Limb (tissue), 2 donors: ENCODE measurements at regions not wholly inside any gene's neighbourhood (a gene's known extent, or its start where the extent isn't known, plus 50 kb on each side); places are given as distances from the start of the nearest gene placed in this dataset.
"Not testable (repeated sequence)": the region's sequence is repeated elsewhere in the genome, so short reads cannot be mapped to it uniquely, and the experiment has no call there.

Experiments
- DNase-seq, 2 donors: peaks; one replicate each; pipeline ENCODE4 v3.0.0-alpha.2; 2016; ENCODE audit errors: extremely low spot score in 2 of 2

GRCh38 chr3:193927413-193928206 lies 208.3 kb upstream of the HES1 start:
- DNase-seq = not testable (repeated sequence)

- no peak for DNase-seq
These were observed 207.4 kb upstream of the HES1 start for GRCh38 chr3:193928354-193929209.

DNA sequence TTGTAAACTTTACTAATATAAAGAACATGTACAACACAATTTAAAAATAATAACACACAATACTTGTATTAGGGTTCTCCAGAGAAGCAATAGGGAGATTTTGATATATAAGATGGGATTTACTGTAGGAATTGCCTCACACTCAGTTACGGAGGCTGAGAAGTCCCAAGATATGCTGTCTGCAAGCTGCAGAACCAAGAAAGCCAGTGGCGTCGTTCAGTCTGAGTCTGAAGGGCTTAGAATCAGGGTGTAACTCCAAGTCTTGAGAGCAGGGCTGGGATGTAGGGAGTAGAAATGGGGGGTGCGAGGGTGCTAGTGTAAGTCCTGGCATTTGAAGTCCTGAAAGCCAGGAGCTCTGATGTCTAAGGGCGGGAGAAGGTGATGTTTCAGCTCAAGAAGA lies 206.6 kb upstream of the HES1 start:
- DNase-seq = no peak

GRCh38 chr3:193929921-193930646 lies 205.9 kb upstream of the HES1 start:
- no peak for DNase-seq

DNA sequence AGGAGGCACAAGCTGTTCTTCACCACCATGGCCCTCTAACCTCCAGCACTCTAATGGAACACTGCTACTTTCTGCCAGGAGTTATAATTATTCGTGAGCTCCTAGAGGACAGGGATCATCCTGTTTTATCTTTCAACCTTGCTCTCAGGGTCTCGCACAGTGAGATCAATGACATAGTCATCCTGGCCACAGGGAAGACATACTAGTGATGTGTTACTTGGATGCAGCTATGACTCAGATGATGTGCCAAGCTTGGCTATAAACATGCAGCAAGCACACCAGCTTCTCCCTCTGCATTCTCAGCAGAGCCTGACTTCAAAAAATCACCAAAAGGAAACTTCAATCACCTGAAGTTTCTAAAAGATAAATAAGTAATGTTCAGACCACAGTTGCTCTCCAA lies 203.8 kb upstream of the HES1 start:
- no peak for DNase-seq

DNA sequence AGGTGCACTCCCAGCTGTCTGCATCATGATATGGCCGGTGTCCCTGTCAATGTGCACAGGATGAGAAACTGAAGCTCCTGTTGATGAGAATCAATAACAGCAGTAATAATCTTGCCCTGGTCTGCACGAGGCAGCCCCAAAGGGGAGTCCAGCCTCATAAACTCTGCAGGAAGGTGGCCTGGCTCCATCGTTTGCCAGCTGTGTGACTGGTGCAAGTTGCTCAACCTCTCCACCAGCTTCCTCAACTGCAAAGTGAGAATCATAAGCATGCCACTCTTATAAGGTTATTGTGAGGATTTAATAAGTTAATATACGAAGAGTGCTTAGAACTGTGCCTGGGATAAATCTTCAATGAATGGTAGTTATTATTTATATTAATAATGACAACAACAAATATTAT lies 203.4 kb upstream of the HES1 start:
- no peak for DNase-seq

- DNase-seq = no peak
These were observed 202.5 kb upstream of the HES1 start for GRCh38 chr3:193933451-193933850.

- DNase-seq = no peak
These were observed 200.0 kb upstream of the HES1 start for GRCh38 chr3:193935916-193936315.

GRCh38 chr3:193938613-193939012 lies 197.3 kb upstream of the HES1 start:
- no peak for DNase-seq

- DNase-seq = no peak
These were observed 196.4 kb upstream of the HES1 start for GRCh38 chr3:193939527-193939926.

DNA sequence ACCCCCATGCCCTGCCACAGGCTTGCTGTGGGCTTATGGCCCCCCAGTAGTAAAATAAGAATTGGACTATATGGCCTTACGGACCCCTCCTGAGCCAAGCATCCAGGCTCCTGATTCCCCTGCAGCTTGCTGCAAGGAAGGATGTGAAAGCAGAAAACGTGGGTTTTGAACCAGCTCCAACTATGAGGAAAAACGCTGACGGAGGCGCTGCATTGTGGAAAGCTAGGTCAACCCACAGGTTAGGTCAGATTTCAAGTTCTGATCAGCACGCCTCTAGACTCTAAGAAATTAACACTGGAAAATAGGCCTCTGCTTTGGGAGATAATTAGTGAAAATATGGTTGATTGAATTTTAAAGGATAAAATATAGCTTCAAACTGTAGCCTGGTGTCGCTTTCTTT lies 195.4 kb upstream of the HES1 start:
- no peak for DNase-seq

- no peak for DNase-seq
These were observed 194.5 kb upstream of the HES1 start for GRCh38 chr3:193941486-193941885.

GRCh38 chr3:193942516-193943055 lies 193.4 kb upstream of the HES1 start:
- DNase-seq = no peak

DNA sequence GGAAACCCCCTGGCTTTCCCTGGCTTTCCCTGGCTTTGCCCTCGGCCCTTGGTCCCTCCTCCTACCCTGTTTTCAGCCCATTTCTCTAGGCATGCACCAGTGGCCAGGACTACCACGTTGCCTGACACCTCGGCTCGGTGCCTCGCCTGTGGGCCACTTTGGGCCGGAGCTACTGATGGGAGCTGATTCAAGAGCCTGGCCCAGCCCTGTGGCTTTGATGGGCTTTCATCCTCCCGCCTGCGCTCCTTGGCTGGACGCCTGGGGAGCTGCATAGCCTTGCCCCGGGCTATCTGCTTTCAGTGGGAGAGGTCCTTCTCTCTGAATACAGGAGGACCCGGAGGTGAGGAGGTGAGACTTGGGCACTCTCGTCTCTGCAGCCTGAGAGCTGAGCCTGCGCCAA lies 192.7 kb upstream of the HES1 start:
- DNase-seq = no peak

- no peak for DNase-seq
These were observed 192.0 kb upstream of the HES1 start for GRCh38 chr3:193943851-193944517.

- no peak for DNase-seq
These were observed 191.4 kb upstream of the HES1 start for GRCh38 chr3:193944518-193944884.

- DNase-seq = no peak
These were observed 190.8 kb upstream of the HES1 start for GRCh38 chr3:193945143-193945542.

DNA sequence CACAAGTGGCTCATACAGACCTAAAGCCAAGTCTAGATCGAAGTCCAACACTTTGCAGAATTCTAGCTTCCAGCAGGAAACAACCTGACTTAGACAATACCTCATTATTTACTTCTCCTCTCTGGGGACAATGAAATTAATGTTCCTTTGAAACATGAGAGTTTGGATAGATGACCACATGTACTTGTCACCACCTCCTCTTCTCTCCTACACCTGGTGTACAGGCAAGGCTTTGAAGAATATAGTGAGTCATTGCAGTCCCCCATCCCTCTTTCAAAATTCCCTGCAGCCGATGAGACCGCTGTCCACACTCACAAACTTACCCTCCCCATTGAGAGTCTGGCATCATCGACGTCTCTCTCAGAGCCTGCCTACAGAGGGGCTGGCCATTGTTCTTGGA lies 189.0 kb upstream of the HES1 start:
- no peak for DNase-seq

- no peak for DNase-seq
These were observed 188.4 kb upstream of the HES1 start for GRCh38 chr3:193947596-193947995.

DNA sequence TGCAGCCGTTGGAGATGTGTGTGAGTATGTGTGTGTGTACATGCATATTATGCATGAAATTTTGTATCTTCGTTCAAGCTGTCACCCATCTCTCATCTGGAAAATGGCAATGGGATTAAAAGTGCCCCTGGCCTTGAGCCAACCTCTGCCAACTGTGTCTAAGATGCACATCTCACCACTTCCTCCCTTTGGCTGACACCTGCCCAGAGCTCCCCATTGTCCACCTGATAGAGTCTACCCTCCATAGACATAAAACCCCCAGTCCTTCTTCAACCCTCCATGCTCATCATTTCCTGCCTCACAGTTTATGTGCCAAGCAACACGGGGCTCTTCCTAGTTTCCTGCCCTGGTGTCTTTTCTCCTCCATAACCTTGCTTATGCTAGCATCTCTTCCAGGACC lies 187.5 kb upstream of the HES1 start:
- no peak for DNase-seq

DNA sequence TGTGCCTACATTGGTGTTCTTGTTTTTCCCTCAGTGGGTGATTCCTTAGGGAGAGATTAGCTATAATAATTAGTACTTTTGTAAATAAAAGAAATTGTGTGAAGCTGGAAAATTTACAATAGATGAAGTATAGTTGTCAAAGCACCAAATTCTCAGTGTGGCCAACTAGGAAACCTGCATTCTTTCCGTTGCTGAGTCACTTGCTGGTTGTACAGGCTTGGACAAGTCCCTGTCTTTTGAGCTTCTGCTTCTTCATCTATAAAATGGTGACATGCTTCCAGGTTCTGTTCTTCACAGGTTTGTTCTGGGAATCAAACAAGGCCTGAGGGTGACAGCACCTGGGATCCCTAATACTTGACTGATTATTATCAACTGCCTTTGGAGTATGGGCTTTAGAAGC lies 184.1 kb upstream of the HES1 start:
- DNase-seq = no peak
